Endodermal cell (in vitro differentiated cells): ENCODE measurements at regions not wholly inside any gene's neighbourhood (a gene's known extent, or its start where the extent isn't known, plus 50 kb on each side); places are given as distances from the start of the nearest gene placed in this dataset.

ENCODE experiments used
- DNase-seq: peaks from one replicate; pipeline ENCODE4 v3.0.0-alpha.2; 2017
- H3K27ac ChIP-seq: 2 replicates; pipeline ENCODE4 v1.5.1; 2013; ENCODE audit warnings: mild to moderate bottlenecking, low read depth, low read length, moderate library complexity
- H3K27me3 ChIP-seq: 2 replicates; pipeline ENCODE4 v1.6.1; 2013; ENCODE audit warnings: mild to moderate bottlenecking, low read length, moderate library complexity; ENCODE audit not compliant: insufficient read depth, control insufficient read depth, poor library complexity, severe bottlenecking
- H3K36me3 ChIP-seq: 2 replicates; pipeline ENCODE4 v1.7.0; 2013; ENCODE audit warnings: mild to moderate bottlenecking, low read length, moderate library complexity; ENCODE audit not compliant: control insufficient read depth, insufficient read depth
- H3K4me1 ChIP-seq: one replicate; pipeline ENCODE4 v1.7.0; 2013; ENCODE audit warnings: low read length; ENCODE audit not compliant: control insufficient read depth, insufficient read depth
- H3K4me3 ChIP-seq: 2 replicates; pipeline ENCODE4 v1.5.1; 2013; ENCODE audit warnings: mild to moderate bottlenecking, low read length, moderate library complexity
- H3K9ac ChIP-seq: 2 replicates; pipeline ENCODE4 v1.6.1; 2013; ENCODE audit warnings: mild to moderate bottlenecking, low read length, moderate library complexity; ENCODE audit not compliant: poor library complexity, severe bottlenecking; ENCODE audit errors: extremely low read depth
- H3K9me3 ChIP-seq: 2 replicates; pipeline ENCODE4 v1.6.1; 2013; ENCODE audit warnings: mild to moderate bottlenecking, low read length, moderate library complexity; ENCODE audit not compliant: control insufficient read depth
- H3K27ac Mint-ChIP-seq: 2 replicates; pipeline ENCODE4 v1.8.0; 2020; ENCODE audit warnings: mixed read lengths
- H3K27me3 Mint-ChIP-seq: 2 replicates; pipeline ENCODE4 v1.8.0; 2021; ENCODE audit warnings: mild to moderate bottlenecking, mixed read lengths; ENCODE audit not compliant: insufficient read depth
- H3K36me3 Mint-ChIP-seq: 2 replicates; pipeline ENCODE4 v1.8.0; 2020; ENCODE audit warnings: low read depth, mixed read lengths
- H3K4me1 Mint-ChIP-seq: 2 replicates; pipeline ENCODE4 v1.8.0; 2020; ENCODE audit warnings: mixed read lengths
- H3K4me3 Mint-ChIP-seq: 2 replicates; pipeline ENCODE4 v1.8.0; 2020; ENCODE audit warnings: mild to moderate bottlenecking, moderate library complexity, mixed read lengths
- H3K9me3 Mint-ChIP-seq: 2 replicates; pipeline ENCODE4 v1.8.0; 2020; ENCODE audit warnings: mild to moderate bottlenecking, mixed read lengths
- CTCF ChIP-seq: fragments of 200-600 bp; sonication (generic); conservative IDR thresholded peaks from 2 replicates; pipeline ENCODE4 v1.5.0; 2021; ENCODE audit warnings: antibody characterized with exemption, mild to moderate bottlenecking
- WGBS, 2 experiments: methylation state at CpG; one replicate each; pipeline versions ENCODE4 v1.1.5 to v1.1.7; 2013; ENCODE audit warnings: missing lambda C conversion rate in 2 of 2, mixed read lengths in 1 of 2; ENCODE audit not compliant: insufficient coverage in 1 of 2, insufficient read length in 1 of 2; 5-methylcytosine and 5-hydroxymethylcytosine counted together

DNA sequence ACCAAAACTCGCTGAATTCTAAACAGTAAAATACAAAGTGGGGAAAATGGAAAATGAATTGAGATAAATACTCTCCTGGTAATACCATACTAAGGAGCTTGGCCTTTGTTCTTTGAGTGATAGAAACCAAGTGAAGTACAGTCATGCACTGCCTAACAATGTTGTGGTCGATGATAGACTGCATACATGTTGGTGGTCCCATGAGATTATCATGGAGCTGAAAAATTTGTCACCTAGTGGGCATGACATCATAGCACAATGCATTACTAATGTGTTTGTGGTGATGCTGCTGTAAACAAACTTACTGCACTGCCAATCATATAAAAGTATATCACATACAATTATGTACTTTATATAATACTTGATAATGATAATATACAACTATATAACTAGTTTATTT is 419.1 kb downstream of the ARL4A start:
- TF ChIP-seq CTCF = no peak
- WGBS, 2 experiments = 89 to 100% methylated on average over 1 of the region's 2 CpGs
- no peak overlapping the region for H3K27ac ChIP-seq
- H3K27ac Mint-ChIP-seq = no peak overlapping the region
- no peak overlapping the region for H3K9ac ChIP-seq
- peaks cover under 1% of the 10 kb centered on the region for H3K9me3 Mint-ChIP-seq
- no peaks in the 10 kb centered on the region for H3K36me3 ChIP-seq
- no peaks in the 10 kb centered on the region for H3K4me1 Mint-ChIP-seq
- H3K36me3 Mint-ChIP-seq = no peaks in the 10 kb centered on the region
- H3K4me3 ChIP-seq = no peak overlapping the region
- H3K27me3 Mint-ChIP-seq = no peaks in the 10 kb centered on the region
- H3K4me3 Mint-ChIP-seq = no peak overlapping the region
- H3K4me1 ChIP-seq = no peaks in the 10 kb centered on the region
- H3K9me3 ChIP-seq = peaks cover 22% of the 10 kb centered on the region
- no peak for DNase-seq
- no peaks in the 10 kb centered on the region for H3K27me3 ChIP-seq

DNA sequence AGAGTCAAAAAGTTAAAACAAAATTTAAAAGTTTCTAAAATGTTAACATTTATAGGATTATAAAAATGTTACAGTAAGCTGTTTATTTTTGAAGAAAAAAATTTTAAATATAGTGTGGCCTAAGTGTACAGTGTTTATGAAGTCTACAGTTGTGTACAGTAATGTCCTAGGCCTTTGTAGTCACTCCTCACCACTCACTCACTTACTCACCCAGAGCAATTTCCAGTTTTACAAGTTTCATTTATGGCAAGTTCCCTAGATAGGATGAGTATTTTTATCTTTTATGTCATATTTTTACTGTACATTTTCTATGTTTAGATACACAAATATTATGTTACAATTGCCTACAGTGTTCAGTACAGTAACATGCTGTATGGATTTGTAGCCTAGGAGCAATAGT is 419.9 kb downstream of the ARL4A start:
- no peaks in the 10 kb centered on the region for H3K4me1 ChIP-seq
- H3K36me3 ChIP-seq = no peaks in the 10 kb centered on the region
- no peak overlapping the region for H3K9ac ChIP-seq
- Mint-ChIP-seq H3K27me3 (no peaks in the 10 kb centered on the region), H3K4me1 (no peaks in the 10 kb centered on the region), H3K9me3 (no peaks in the 10 kb centered on the region), H3K27ac (no peak overlapping the region), H3K4me3 (no peak overlapping the region), H3K36me3 (no peaks in the 10 kb centered on the region)
- TF ChIP-seq CTCF = no peak
- H3K27ac ChIP-seq = no peak overlapping the region
- DNase-seq = no peak
- peaks cover 22% of the 10 kb centered on the region for H3K9me3 ChIP-seq
- H3K4me3 ChIP-seq = no peak overlapping the region
- no peaks in the 10 kb centered on the region for H3K27me3 ChIP-seq

DNA sequence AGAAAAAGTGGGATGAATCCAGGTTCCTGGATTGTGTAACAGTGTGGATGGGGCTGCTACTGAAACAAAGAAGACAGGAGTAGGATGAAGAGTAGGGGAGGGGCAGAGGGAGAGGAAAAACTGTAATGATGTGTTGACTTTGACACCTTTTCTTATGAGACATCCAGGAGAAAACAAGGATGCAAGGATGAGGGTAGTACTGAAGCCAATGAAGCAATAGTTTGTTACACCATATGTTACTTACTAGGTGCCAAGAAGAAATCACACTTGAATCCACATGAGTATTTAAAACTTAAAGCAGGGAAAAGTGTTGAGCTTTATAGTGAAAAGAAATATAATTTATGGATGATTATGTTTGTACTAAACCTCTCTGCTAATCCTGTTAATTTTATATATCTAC is 420.6 kb downstream of the ARL4A start:
- Histone ChIP-seq H3K4me1 (no peaks in the 10 kb centered on the region), H3K36me3 (no peaks in the 10 kb centered on the region), H3K9me3 (peaks cover 22% of the 10 kb centered on the region), H3K9ac (no peak overlapping the region), H3K27me3 (no peaks in the 10 kb centered on the region), H3K4me3 (no peak overlapping the region), H3K27ac (no peak overlapping the region)
- H3K27ac Mint-ChIP-seq = no peak overlapping the region
- no peaks in the 10 kb centered on the region for H3K9me3 Mint-ChIP-seq
- no peaks in the 10 kb centered on the region for H3K4me1 Mint-ChIP-seq
- no peaks in the 10 kb centered on the region for H3K27me3 Mint-ChIP-seq
- DNase-seq = no peak
- no peak overlapping the region for H3K4me3 Mint-ChIP-seq
- no peak for TF ChIP-seq CTCF
- no peaks in the 10 kb centered on the region for H3K36me3 Mint-ChIP-seq
